H4 (cell line): ENCODE measurements at regions not wholly inside any gene's neighbourhood (a gene's known extent, or its start where the extent isn't known, plus 50 kb on each side); places are given as distances from the start of the nearest gene placed in this dataset.
A peak's percentile ranks its signal among the peaks of the same experiment; 100 is the strongest.
"Not testable (repeated sequence)": the region's sequence is repeated elsewhere in the genome, so short reads cannot be mapped to it uniquely, and the experiment has no call there.

Experiments
- DNase-seq: peaks from one replicate; pipeline ENCODE4 v3.0.0-alpha.2; 2015; ENCODE audit warnings: low spot score

GRCh38 chr2:132318481-132318880 is 98.1 kb upstream of the GPR39 start:
- not testable (repeated sequence) for DNase-seq

- not testable (repeated sequence) for DNase-seq
Measured at GRCh38 chr2:132324005-132324404, 92.6 kb upstream of the GPR39 start.

GRCh38 chr2:132332345-132333033 is 84.1 kb upstream of the GPR39 start:
- not testable (repeated sequence) for DNase-seq

DNA sequence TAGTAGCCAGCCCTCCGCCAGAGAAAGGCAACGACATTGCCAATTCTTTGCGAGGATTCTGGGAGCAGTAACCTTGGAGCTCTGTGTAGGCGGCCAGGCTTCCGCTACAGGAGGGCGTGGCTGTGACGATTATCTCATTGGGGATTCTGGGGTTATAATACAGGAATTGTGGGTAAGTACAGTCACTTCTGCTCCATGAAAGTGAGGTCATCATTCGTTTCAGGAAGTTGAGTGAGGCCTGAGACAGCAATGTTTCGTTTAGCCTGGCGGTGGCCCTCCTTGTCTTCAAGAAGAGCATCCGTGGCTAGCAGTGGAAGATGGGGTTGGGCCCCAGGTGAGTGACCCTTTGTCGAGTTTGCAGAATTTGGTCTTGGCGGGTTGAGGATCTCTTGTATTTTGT is 79.5 kb upstream of the GPR39 start:
- not testable (repeated sequence) for DNase-seq

DNA sequence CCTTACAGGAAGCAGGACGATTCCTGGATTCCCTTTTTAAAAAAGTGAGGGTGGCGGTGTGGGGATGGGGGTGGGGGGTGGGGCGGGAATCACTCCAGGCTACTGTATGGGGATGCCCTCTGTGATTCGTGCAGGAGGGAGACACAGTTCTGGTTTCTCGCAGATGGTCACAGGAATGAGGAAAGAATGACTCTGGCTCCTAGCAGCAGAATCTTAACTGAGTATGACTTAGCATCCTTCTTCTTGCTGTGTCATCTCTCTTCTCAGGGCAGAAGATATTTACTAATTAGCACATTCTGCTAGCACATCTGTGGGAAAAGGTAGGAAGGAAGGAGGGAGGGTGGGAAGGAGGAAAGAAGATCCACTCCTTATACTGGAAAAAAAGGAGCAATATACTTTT is 78.8 kb upstream of the GPR39 start:
- not testable (repeated sequence) for DNase-seq

GRCh38 chr2:132347041-132347780 is 69.4 kb upstream of the GPR39 start:
- peak; percentile 72 for DNase-seq

DNA sequence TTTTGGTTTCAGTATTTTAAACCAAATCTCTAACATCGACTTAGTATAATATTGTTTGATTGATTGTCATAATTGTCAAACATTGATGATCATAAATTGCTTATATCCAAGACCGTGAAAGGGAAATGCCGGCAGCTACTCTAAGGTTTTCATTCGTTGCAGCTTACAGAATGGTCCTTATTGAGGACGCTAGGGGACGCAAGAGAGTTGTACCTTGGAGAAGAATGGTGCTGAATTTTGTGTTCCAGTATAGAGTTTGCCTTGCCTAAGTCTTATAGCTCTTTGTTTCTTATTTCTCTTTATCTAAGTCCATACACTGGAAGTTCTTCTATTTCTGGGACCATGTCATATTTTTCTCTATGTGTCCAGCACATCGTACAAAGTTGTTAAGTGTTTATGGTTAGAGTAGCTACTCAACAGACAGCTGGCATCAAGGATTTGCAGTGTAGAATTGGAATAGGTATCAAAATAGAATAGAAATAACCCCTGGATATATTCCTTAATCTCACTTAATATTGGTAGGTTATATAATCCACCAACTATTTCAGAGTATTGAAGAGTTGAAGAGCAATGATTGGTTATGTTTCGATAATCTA is 67.4 kb upstream of the GPR39 start:
- peak; percentile 61 for DNase-seq

DNA sequence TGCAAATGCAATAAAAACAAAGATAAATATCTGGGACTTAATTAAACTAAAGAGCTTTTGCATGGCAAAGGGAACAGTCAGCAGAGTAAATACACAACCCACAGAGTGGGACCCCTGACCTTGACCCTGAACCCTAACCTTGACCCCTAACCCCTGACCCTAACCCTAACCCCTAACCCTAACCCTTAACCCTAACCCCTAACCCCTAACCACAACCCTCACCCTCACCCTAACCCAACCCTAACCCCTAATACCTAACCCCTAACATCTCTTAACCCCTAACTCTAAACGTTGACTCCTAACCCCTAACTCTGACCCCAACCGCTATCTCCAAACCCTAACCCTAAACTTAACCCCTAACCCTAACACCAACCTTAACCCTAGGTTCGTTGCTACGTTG is 64.9 kb upstream of the GPR39 start:
- DNase-seq: not testable (repeated sequence)

DNA sequence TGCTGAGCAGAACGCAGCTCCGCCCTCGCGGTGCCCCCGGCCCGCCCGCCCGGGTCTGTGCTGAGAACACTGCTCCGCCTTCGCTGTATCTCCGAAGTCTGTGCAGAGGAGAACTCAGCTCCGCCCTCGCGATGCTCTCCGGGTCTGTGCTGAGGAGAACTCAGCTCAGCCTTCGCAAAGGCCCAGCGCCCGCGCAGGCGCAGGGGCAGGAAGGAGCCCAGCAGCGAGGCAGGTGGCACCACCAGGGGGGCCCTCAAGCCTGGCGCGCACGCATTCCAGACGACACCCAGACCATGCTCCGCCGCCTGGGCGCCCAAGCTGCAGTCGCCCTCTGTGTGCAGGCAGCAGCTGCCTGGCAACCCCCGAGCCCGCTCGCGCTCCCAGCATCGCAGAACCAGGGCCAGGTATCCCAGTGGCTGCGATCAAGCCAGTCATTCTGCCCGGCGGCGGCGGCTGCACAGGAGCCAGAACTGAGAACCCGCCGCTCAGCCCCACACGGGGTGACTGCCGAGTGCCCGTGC is 64.1 kb upstream of the GPR39 start:
- DNase-seq: not testable (repeated sequence)

DNA sequence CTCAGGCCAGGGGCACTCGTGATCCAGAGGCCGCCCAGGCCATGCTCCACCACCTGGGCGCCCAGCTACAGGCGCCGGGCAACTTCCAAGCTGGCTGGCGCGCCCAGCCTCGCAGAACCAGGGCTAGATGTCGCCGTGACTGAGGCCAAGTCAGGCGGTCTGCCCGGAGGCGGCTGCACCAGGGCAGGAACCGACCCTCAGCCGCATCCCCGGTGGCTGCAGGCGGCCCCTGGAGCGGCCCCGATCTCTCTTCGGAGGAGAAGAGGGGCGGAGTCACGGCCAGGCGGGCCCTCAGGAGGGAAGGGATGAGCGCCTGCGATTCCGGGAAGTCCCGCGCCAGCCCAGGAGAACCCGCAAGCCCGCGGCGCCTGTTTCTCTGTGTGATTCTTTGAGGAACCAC is 63.2 kb upstream of the GPR39 start:
- not testable (repeated sequence) for DNase-seq

DNA sequence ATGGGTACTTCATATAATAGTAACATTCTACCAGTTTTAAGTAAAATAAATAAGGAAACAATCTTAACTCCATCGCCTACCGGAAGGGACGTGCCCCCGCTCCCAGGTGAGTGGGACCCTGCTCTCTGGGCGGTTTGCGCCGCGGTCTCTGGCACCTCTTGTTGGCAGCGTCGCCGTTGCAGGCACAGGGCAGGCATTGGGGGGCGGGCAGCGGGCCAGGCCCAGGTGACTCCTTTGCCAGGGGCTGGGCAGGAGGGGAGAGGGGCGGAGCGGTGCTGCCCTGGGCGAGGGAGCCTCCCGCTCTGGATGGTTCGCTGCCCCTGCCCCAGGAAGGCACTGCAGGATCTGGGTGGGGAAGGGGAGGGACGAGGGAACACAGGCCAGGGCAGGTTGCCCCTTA is 55.6 kb upstream of the GPR39 start:
- not testable (repeated sequence) for DNase-seq

DNA sequence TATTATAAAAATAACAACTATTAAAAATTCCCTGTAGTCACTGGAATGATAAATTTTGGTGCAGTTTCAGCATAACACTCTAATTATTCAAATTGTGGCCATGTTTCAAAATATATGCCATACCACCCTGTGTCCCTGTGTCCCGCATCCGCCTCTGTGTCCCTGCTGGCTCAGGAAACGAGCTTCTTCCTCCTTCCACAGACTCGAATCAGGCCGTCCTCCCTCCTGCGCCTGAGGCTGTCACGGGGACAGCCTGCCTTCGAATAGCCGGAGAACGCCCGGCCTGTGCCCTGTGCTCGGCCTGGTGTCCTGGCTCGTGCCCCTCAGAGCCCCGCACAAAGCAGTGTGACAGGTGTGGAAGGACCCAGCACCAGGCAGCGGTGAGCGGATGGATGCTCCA is 55.1 kb upstream of the GPR39 start:
- not testable (repeated sequence) for DNase-seq

DNA sequence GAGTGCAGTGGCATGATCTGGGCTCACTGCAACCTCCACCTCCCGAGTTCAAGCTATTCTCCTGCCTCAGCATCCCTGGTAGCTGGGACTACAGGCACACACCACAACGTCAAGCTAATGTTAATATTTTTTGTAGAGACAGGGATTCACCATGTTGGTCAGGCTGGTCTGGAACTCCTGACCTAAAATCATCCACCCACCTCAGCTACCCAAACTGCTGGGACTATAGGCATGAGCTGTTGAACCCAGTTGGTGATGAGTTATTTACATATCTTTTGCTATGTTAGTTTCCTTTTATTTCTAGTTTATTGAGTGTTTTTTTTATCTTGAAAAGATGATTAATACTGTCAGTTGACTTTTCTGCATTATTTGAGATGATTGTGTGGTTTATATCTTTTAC is 53.3 kb upstream of the GPR39 start:
- DNase-seq: not testable (repeated sequence)

DNA sequence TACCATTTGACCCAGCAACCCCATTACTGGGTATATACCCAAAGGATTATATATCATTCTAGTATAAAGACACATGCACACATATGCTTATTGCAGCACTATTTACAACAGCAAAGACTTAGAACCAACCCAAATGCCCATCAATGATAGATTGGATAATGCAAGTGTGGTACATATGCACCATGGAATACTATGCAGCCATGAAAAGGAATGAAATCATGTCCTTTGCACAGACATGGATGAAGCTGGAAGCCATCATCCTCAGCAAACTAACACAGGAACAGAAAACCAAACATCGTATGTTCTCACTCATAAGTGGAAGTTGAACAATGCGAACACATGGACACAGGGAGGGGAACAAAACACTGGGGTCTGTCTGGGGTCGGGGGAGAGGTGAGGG is 50.6 kb upstream of the GPR39 start:
- not testable (repeated sequence) for DNase-seq

- no peak for DNase-seq
Measured at GRCh38 chr2:132366421-132367180, 50.0 kb upstream of the GPR39 start.
